Ishikawa (cell line): ENCODE measurements at regions not wholly inside any gene's neighbourhood (a gene's known extent, or its start where the extent isn't known, plus 50 kb on each side); places are given as distances from the start of the nearest gene placed in this dataset.

Source experiments
- CEBPB ChIP-seq: IDR thresholded peaks from 2 replicates; pipeline ENCODE4 v1.6.1; 2012
- CREB1 ChIP-seq: IDR thresholded peaks from 2 replicates; pipeline ENCODE4 v1.6.1; 2012; ENCODE audit warnings: low read depth
- EGR1 ChIP-seq: IDR thresholded peaks from 2 replicates; pipeline ENCODE4 v1.6.1; 2012
- EP300 ChIP-seq: IDR thresholded peaks from 2 replicates; pipeline ENCODE4 v1.6.1; 2012; ENCODE audit warnings: borderline replicate concordance
- FOXM1 ChIP-seq: IDR thresholded peaks from 2 replicates; pipeline ENCODE4 v1.6.1; 2012; ENCODE audit warnings: low read depth, borderline replicate concordance
- NFIC ChIP-seq: IDR thresholded peaks from 2 replicates; pipeline ENCODE4 v1.6.1; 2012
- RAD21 ChIP-seq: IDR thresholded peaks from 2 replicates; pipeline ENCODE4 v1.6.1; 2012; ENCODE audit warnings: low read depth
- TAF1 ChIP-seq: IDR thresholded peaks from 2 replicates; pipeline ENCODE4 v1.6.1; 2012; ENCODE audit warnings: low read depth, mild to moderate bottlenecking
- TCF12 ChIP-seq: IDR thresholded peaks from 2 replicates; pipeline ENCODE4 v1.6.1; 2012; ENCODE audit warnings: low read depth
- TEAD4 ChIP-seq: IDR thresholded peaks from 2 replicates; pipeline ENCODE4 v1.6.1; 2012
- YY1 ChIP-seq: IDR thresholded peaks from 2 replicates; pipeline ENCODE4 v1.6.1; 2012; ENCODE audit warnings: low read depth
- ZBTB7A ChIP-seq: IDR thresholded peaks from 2 replicates; pipeline ENCODE4 v1.6.1; 2012; ENCODE audit warnings: low read depth
- TF ChIP-seq, protein P1 (sequence below): IDR thresholded peaks from 2 replicates; pipeline ENCODE4 v1.6.1; 2012; ENCODE audit warnings: low read depth, mild to moderate bottlenecking
- TF ChIP-seq, protein P2 (sequence below): IDR thresholded peaks from 2 replicates; pipeline ENCODE4 v1.6.1; 2012
- TF ChIP-seq, protein P3 (sequence below): IDR thresholded peaks from 2 replicates; pipeline ENCODE4 v1.6.1; 2012

DNA sequence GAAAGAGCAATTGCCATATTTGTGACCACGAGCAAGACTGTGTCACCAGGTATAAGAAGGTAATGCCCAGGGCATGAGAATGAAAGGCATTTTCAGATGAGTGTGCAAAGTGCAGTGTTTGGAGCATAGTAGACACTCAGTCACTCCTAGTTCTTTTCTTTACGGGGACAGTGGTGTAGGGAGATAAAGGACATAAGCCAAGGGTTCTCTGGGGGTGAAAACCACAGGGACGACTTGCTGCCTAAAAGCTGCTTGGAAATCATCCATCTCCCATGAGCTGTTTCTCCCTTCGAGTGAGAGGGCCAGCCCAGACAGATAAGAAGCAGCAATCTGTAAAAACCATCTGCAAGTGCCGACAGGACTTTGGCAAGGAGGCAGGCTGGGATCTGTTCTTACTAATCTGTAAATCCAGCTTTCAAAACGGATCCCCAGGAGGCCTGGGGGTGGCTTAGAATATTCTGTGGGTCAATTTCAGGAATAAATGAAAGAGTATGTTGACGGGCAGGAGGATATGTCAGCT is 221.6 kb downstream of the LPIN1 start:
- TF ChIP-seq YY1: no peak
- TF ChIP-seq, protein P1, sequence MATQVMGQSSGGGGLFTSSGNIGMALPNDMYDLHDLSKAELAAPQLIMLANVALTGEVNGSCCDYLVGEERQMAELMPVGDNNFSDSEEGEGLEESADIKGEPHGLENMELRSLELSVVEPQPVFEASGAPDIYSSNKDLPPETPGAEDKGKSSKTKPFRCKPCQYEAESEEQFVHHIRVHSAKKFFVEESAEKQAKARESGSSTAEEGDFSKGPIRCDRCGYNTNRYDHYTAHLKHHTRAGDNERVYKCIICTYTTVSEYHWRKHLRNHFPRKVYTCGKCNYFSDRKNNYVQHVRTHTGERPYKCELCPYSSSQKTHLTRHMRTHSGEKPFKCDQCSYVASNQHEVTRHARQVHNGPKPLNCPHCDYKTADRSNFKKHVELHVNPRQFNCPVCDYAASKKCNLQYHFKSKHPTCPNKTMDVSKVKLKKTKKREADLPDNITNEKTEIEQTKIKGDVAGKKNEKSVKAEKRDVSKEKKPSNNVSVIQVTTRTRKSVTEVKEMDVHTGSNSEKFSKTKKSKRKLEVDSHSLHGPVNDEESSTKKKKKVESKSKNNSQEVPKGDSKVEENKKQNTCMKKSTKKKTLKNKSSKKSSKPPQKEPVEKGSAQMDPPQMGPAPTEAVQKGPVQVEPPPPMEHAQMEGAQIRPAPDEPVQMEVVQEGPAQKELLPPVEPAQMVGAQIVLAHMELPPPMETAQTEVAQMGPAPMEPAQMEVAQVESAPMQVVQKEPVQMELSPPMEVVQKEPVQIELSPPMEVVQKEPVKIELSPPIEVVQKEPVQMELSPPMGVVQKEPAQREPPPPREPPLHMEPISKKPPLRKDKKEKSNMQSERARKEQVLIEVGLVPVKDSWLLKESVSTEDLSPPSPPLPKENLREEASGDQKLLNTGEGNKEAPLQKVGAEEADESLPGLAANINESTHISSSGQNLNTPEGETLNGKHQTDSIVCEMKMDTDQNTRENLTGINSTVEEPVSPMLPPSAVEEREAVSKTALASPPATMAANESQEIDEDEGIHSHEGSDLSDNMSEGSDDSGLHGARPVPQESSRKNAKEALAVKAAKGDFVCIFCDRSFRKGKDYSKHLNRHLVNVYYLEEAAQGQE: no peak
- no peak for TF ChIP-seq NFIC
- TF ChIP-seq, protein P2, sequence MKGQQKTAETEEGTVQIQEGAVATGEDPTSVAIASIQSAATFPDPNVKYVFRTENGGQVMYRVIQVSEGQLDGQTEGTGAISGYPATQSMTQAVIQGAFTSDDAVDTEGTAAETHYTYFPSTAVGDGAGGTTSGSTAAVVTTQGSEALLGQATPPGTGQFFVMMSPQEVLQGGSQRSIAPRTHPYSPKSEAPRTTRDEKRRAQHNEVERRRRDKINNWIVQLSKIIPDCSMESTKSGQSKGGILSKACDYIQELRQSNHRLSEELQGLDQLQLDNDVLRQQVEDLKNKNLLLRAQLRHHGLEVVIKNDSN: no peak

DNA sequence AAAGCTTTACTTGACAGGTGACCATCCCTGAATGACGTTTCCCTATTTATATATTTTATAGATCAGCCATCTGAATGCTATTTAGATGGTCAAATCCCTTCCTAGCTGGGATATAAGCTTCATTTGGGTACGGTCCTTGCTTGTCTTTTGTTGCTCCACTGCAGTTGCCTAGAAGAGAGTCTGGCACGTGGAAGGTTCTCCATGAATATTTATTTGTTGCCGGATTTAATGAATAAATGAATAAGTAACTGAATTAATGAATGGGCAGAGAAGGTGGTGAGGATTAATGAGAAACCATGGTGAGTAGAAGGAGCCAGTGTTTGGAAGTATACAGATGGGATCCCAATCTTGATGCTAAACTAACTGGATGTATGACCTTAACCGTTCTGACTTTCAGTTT is 222.1 kb downstream of the LPIN1 start:
- no peak for TF ChIP-seq TEAD4
- no peak for TF ChIP-seq RAD21
- no peak for TF ChIP-seq CREB1
- TF ChIP-seq EP300: no peak
- no peak for TF ChIP-seq EGR1
- no peak for TF ChIP-seq TCF12
- TF ChIP-seq, protein P2: no peak
- no peak for TF ChIP-seq FOXM1
- no peak for TF ChIP-seq CEBPB
- TF ChIP-seq NFIC: no peak
- no peak for TF ChIP-seq YY1

DNA sequence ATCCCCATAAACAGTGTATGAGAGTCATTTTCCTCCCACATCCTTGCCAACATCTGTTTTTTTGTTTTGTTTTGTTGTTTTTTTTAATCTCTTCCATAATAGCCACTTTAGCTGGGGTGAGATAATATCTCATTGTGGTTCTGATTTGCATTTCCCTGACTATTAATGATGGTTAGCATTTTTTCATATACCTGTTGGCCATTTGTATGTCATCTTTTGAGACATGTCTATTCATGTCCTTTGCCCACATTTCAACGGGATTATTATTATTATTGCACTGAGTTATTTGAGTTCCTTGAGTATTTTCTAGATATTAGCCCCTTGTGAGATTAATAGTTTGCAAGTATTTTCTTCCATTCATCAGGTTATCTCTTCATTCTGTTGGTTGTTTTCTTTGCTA is 223.3 kb downstream of the LPIN1 start:
- TF ChIP-seq ZBTB7A (no peak), NFIC (no peak), TAF1 (no peak)

DNA sequence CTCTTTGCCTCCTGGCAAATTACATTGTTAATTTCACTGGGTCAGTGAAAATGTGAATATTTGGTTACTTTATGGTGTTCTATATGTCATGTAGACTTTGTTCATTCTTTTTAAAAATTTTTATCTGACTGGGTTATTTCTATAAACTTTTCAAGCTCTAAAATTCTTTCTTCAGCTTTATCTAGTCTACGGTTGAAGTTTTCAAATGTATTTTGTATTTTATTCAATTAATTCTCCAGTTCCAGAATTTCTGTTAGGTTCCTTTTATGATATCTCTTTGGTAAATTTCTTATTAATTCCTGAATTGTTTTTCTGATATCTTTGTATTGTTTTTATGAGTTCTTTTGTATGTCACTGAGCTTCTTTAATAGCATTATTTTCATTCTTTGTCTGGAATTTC is 228.1 kb downstream of the LPIN1 start:
- TF ChIP-seq RAD21 (no peak), YY1 (no peak), ZBTB7A (no peak)
- TF ChIP-seq, protein P1: no peak
- TF ChIP-seq, protein P3, sequence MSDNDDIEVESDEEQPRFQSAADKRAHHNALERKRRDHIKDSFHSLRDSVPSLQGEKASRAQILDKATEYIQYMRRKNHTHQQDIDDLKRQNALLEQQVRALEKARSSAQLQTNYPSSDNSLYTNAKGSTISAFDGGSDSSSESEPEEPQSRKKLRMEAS: no peak

DNA sequence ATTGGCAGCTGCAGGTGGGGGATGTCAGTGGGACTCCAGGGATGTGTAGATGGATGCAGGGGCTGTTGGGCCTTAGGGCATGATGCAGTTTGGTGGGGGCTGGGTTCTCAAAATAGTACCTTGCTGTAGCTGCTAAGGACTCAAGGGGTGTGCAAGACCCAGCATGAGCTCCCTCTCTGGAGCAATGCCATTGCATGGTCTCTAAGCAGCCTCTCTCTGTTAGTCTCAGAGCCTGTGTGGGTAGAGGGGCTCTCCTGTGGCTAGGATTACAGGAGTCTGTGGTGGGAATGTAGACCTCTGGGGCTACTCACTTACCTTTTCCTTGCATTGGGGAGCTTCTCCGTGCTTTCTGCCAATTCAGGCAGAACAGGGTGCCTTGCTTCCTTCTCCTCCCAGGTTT is 228.9 kb downstream of the LPIN1 start:
- TF ChIP-seq, protein P2: no peak
- TF ChIP-seq YY1 (no peak), FOXM1 (no peak), CREB1 (no peak), ZBTB7A (no peak), EP300 (no peak), TAF1 (no peak), CEBPB (no peak), TCF12 (no peak), RAD21 (no peak), TEAD4 (no peak), NFIC (no peak), EGR1 (no peak)
- TF ChIP-seq, protein P3: no peak
- TF ChIP-seq, protein P1: no peak
